Fibroblast of lung (primary cell): ENCODE measurements at regions not wholly inside any gene's neighbourhood (a gene's known extent, or its start where the extent isn't known, plus 50 kb on each side); places are given as distances from the start of the nearest gene placed in this dataset.
A peak's percentile ranks its signal among the peaks of the same experiment; 100 is the strongest.

Experiments used
- DNase-seq, 2 donors: peaks; one replicate each; pipeline versions ENCODE4 v3.0.0 to v3.0.0-alpha.2; 2010; ENCODE audit warnings: low read depth in 2 of 2
- H2AFZ ChIP-seq: 2 replicates; pipeline ENCODE4 v1.5.1; 2012; ENCODE audit warnings: low read length, control low read depth, inconsistent platforms
- H3K27ac ChIP-seq: 2 replicates; pipeline ENCODE4 v1.5.1; 2011; ENCODE audit warnings: low read length, control low read depth; ENCODE audit not compliant: insufficient read depth
- H3K27me3 ChIP-seq: 2 replicates; pipeline ENCODE4 v1.5.1; 2011; ENCODE audit warnings: mild to moderate bottlenecking, low read length; ENCODE audit not compliant: control insufficient read depth, insufficient read depth
- H3K36me3 ChIP-seq: 2 replicates; pipeline ENCODE4 v1.5.1; 2011; ENCODE audit warnings: low read length; ENCODE audit not compliant: control insufficient read depth, insufficient read depth
- H3K4me1 ChIP-seq: 2 replicates; pipeline ENCODE4 v1.5.1; 2011; ENCODE audit warnings: low read length; ENCODE audit not compliant: control insufficient read depth, insufficient read depth; ENCODE audit errors: extremely low read depth
- H3K4me2 ChIP-seq: 2 replicates; pipeline ENCODE4 v1.5.1; 2011; ENCODE audit warnings: low read length, control low read depth; ENCODE audit not compliant: insufficient read depth; ENCODE audit errors: extremely low read depth
- H3K4me3 ChIP-seq, 4 experiments: fragments of 200-600 bp in 1 of 4; sonication (generic) in 1 of 4; replicated peaks in 1 of 4; 2 replicates each; pipeline ENCODE4 v1.5.1; 2011 to 2016; ENCODE audit warnings: low read length in 4 of 4, low read depth in 3 of 4, mild to moderate bottlenecking in 3 of 4, control low read depth in 2 of 4, inconsistent platforms in 1 of 4, mixed read lengths in 1 of 4; ENCODE audit not compliant: insufficient read depth in 1 of 4; ENCODE audit errors: control extremely low read depth in 1 of 4
- H3K79me2 ChIP-seq: 2 replicates; pipeline ENCODE4 v1.5.1; 2012; ENCODE audit warnings: mild to moderate bottlenecking, low read length, inconsistent platforms; ENCODE audit not compliant: control insufficient read depth, insufficient read depth
- H3K9ac ChIP-seq: 2 replicates; pipeline ENCODE4 v1.5.1; 2011; ENCODE audit warnings: mild to moderate bottlenecking, low read length, control low read depth; ENCODE audit not compliant: insufficient read depth
- H3K9me3 ChIP-seq: 2 replicates; pipeline ENCODE4 v1.5.1; 2012; ENCODE audit warnings: low read depth, low read length; ENCODE audit not compliant: control insufficient read depth, insufficient read depth
- H4K20me1 ChIP-seq: 2 replicates; pipeline ENCODE4 v1.5.1; 2011; ENCODE audit warnings: low read length; ENCODE audit not compliant: control insufficient read depth, insufficient read depth; ENCODE audit errors: extremely low read depth
- EZH2 ChIP-seq: IDR thresholded peaks from 2 replicates; pipeline ENCODE4 v1.5.1; 2012; ENCODE audit warnings: low read length, control low read depth, mild to moderate bottlenecking; ENCODE audit errors: missing control alignments
- TF ChIP-seq, protein P1 (sequence below), 2 donors: IDR thresholded peaks in 1 of 2; conservative IDR thresholded peaks in 1 of 2; 1 replicate in 1 of 2; 2 replicates in 1 of 2; pipeline ENCODE4 v1.5.1; 2011 to 2012; ENCODE audit warnings: low read length in 2 of 2, control low read depth in 1 of 2, inconsistent platforms in 1 of 2, low read depth in 1 of 2, mild to moderate bottlenecking in 1 of 2

DNA sequence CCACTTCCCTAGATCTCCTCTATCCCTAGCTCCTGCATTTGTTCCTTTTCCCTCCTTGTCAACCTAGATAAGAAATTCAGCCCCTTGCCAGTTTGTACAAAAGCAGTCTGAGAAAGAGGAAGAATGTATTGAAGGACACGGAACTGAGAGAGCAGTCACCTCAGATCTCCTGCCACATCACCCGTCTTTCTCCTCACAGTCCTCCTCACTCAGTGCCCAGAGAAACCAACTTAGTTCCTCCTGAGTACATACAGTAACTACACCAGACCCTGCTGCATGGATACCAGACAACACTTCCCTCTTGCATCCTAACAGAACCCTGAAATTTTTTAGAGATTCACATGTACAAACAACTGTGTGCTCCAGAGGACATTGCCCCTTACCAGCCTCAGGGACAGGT is 563.6 kb upstream of the ADAMTS9 start:
- no peaks in the 10 kb centered on the region for H4K20me1 ChIP-seq
- no peak overlapping the region for H3K27ac ChIP-seq
- H3K9ac ChIP-seq = no peak overlapping the region
- no peak overlapping the region for H3K4me3 ChIP-seq
- no peaks in the 10 kb centered on the region for H3K9me3 ChIP-seq
- no peaks in the 10 kb centered on the region for H3K4me1 ChIP-seq
- no peak overlapping the region for H2AFZ ChIP-seq
- no peaks in the 10 kb centered on the region for H3K79me2 ChIP-seq
- H3K27me3 ChIP-seq = no peaks in the 10 kb centered on the region
- H3K36me3 ChIP-seq = no peaks in the 10 kb centered on the region
- H3K4me2 ChIP-seq = no peak overlapping the region
- no peak for TF ChIP-seq EZH2
- TF ChIP-seq, protein P1, sequence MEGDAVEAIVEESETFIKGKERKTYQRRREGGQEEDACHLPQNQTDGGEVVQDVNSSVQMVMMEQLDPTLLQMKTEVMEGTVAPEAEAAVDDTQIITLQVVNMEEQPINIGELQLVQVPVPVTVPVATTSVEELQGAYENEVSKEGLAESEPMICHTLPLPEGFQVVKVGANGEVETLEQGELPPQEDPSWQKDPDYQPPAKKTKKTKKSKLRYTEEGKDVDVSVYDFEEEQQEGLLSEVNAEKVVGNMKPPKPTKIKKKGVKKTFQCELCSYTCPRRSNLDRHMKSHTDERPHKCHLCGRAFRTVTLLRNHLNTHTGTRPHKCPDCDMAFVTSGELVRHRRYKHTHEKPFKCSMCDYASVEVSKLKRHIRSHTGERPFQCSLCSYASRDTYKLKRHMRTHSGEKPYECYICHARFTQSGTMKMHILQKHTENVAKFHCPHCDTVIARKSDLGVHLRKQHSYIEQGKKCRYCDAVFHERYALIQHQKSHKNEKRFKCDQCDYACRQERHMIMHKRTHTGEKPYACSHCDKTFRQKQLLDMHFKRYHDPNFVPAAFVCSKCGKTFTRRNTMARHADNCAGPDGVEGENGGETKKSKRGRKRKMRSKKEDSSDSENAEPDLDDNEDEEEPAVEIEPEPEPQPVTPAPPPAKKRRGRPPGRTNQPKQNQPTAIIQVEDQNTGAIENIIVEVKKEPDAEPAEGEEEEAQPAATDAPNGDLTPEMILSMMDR (conservative IDR thresholded peaks at IDR 0.05 in 1 of 2, IDR thresholded peaks at IDR 0.05 in 1 of 2; ENCODE audit: low read depth in 1 of 2, low read length in 2 of 2) = no peak
- no peak for DNase-seq

DNA sequence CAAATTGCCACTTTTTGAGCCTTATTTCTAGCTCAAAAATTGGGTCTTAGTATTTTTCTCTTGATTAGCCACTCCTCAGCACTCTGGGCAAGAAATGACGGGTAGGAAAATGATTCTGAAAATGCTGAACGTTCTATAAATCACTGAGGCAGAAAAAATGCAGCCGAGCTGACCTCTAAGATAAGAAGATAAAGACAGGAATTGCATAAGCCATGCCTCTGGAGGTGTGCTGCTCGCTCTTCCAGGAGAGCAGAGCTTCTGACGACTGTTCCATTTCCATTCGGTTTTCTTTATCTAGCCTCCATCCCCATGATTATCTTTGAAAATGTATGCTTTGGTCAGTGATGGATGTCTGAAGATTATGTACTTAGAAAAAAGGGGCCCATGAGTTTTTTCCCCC is 558.8 kb upstream of the ADAMTS9 start:
- no peak for DNase-seq
- no peaks in the 10 kb centered on the region for H4K20me1 ChIP-seq
- no peaks in the 10 kb centered on the region for H3K4me1 ChIP-seq
- no peak overlapping the region for H3K27ac ChIP-seq
- H3K27me3 ChIP-seq = no peaks in the 10 kb centered on the region
- H3K79me2 ChIP-seq = no peaks in the 10 kb centered on the region
- H3K4me3 ChIP-seq = no peak overlapping the region
- H3K36me3 ChIP-seq = no peaks in the 10 kb centered on the region
- no peak overlapping the region for H2AFZ ChIP-seq
- TF ChIP-seq, protein P1 (conservative IDR thresholded peaks at IDR 0.05 in 1 of 2, IDR thresholded peaks at IDR 0.05 in 1 of 2; ENCODE audit: low read depth in 1 of 2, low read length in 2 of 2) = no peak
- no peak for TF ChIP-seq EZH2
- no peaks in the 10 kb centered on the region for H3K9me3 ChIP-seq
- H3K4me2 ChIP-seq = no peak overlapping the region
- H3K9ac ChIP-seq = no peak overlapping the region

DNA sequence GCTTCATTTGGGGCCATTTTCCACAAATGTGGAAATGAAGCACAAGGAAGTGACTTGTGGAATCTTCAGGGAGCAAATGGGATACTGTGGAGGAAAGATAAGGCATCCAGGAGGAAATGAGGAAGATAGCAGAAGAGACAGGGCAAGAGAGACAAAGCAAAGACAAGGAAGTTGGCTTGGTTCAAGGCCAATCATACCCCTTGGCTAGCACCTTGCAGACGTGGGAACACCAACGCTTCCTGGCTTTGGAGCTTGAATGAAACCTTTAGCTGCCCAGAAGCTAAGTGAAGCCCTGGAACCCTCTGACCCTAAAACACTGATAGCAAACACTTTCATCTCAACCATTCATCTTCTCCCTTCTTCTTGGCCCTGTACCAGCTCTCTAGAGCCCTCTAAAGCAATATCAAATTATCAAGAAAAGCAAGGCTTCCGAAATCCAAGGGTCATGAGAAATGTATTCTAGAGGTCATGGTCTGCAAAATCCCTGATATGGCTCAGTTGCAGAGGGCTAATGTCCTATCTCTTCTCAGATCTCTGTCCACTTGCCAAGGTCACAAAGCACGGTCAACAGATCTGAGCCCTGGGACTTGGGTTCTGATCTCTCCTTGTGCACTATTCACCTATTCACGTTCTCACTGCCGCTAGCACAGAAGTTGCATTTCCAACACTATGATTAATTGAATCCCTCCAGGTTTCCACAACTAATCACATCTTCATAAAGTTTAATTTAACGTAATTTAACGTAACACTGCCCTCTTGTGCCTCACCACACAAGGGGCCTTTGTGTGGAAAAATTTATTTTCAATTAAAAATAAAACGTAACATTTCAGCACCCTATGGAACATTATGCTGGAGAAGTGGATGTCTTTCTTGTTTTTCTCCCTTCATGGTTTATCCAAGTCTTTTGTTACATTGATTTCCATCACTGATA is 557.6 kb upstream of the ADAMTS9 start:
- no peaks in the 10 kb centered on the region for H3K79me2 ChIP-seq
- H3K4me2 ChIP-seq = no peak overlapping the region
- no peak overlapping the region for H3K27ac ChIP-seq
- no peaks in the 10 kb centered on the region for H3K27me3 ChIP-seq
- H3K4me3 ChIP-seq = no peak overlapping the region
- H3K9me3 ChIP-seq = no peaks in the 10 kb centered on the region
- no peaks in the 10 kb centered on the region for H3K4me1 ChIP-seq
- H2AFZ ChIP-seq = no peak overlapping the region
- DNase-seq = peak; percentile 21 to 58
- no peaks in the 10 kb centered on the region for H3K36me3 ChIP-seq
- no peaks in the 10 kb centered on the region for H4K20me1 ChIP-seq
- TF ChIP-seq, protein P1 (conservative IDR thresholded peaks at IDR 0.05 in 1 of 2, IDR thresholded peaks at IDR 0.05 in 1 of 2; ENCODE audit: low read depth in 1 of 2, low read length in 2 of 2) = peak; percentile 47 to 60
- no peak for TF ChIP-seq EZH2
- no peak overlapping the region for H3K9ac ChIP-seq
